ENCODE measurements at regions not wholly inside any gene's neighbourhood (a gene's known extent, or its start where the extent isn't known, plus 50 kb on each side); places are given as distances from the start of the nearest gene placed in this dataset.

DNA sequence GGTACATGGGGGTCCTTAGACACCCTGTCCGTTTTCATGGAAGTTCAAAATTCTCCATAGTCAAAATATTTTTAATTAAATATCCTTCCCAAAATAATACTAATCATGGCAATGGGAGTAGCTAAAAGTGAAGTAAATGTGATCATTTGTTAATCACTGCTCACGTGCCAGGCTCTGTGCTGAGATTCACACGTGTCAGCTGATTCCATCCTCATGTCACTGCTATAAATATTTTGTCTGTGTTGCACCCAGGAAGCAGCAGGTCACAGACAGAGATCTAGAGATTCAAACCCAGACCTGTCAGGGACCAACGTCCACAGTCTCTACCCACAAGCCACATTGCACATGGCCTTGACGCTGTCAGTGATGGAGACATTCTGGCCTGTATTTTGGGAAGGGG lies 74.3 kb downstream of the KLHDC7A start:
- H4K20me1 ChIP-seq (replicated peaks; ENCODE audit: insufficient read depth) = no peaks in the 10 kb centered on the region
- Mint-ChIP-seq H3K9me3 (no peaks in the 10 kb centered on the region; the same call in 2 of the 3 replicates), H3K4me1 (peaks cover 24% of the 10 kb centered on the region), H3K4me3 (no peak overlapping the region), H3K36me3 (ENCODE audit: low read depth) (no peaks in the 10 kb centered on the region), H3K27ac (no peak overlapping the region), H3K27me3 (ENCODE audit: insufficient read depth, low read depth, poor library complexity) (peaks cover 30% of the 10 kb centered on the region)
- no peak overlapping the region for H3K4me2 ChIP-seq
- no peaks in the 10 kb centered on the region; the same call in 1 of the 2 replicates for H3F3A ChIP-seq (replicated peaks; ENCODE audit: low read depth)
- H3K27ac ChIP-seq (ENCODE audit: low read depth) = no peak overlapping the region
- no peak overlapping the region for H3K4me3 ChIP-seq
- no peaks in the 10 kb centered on the region for H3K79me2 ChIP-seq (replicated peaks; ENCODE audit: insufficient read depth)
- no peak for DNase-seq (ENCODE audit: low spot score)
- peaks cover 6% of the 10 kb centered on the region for H3K27me3 ChIP-seq (ENCODE audit: insufficient read depth)
- H3K4me1 ChIP-seq (ENCODE audit: insufficient read depth) = peaks cover 17% of the 10 kb centered on the region
- no peak for TF ChIP-seq ZNF114 (CRISPR knock-in tag; IDR thresholded peaks at IDR 0.05)
- TF ChIP-seq, protein P1, sequence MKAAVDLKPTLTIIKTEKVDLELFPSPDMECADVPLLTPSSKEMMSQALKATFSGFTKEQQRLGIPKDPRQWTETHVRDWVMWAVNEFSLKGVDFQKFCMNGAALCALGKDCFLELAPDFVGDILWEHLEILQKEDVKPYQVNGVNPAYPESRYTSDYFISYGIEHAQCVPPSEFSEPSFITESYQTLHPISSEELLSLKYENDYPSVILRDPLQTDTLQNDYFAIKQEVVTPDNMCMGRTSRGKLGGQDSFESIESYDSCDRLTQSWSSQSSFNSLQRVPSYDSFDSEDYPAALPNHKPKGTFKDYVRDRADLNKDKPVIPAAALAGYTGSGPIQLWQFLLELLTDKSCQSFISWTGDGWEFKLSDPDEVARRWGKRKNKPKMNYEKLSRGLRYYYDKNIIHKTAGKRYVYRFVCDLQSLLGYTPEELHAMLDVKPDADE (IDR thresholded peaks at IDR 0.05) = no peak
- no peak for TF ChIP-seq CREB1 (CRISPR knock-in tag; IDR thresholded peaks at IDR 0.05; ENCODE audit: low read depth)
- no peak for TF ChIP-seq REST (IDR thresholded peaks at IDR 0.05; ENCODE audit: unreplicated experiment)
- TF ChIP-seq, protein P2, sequence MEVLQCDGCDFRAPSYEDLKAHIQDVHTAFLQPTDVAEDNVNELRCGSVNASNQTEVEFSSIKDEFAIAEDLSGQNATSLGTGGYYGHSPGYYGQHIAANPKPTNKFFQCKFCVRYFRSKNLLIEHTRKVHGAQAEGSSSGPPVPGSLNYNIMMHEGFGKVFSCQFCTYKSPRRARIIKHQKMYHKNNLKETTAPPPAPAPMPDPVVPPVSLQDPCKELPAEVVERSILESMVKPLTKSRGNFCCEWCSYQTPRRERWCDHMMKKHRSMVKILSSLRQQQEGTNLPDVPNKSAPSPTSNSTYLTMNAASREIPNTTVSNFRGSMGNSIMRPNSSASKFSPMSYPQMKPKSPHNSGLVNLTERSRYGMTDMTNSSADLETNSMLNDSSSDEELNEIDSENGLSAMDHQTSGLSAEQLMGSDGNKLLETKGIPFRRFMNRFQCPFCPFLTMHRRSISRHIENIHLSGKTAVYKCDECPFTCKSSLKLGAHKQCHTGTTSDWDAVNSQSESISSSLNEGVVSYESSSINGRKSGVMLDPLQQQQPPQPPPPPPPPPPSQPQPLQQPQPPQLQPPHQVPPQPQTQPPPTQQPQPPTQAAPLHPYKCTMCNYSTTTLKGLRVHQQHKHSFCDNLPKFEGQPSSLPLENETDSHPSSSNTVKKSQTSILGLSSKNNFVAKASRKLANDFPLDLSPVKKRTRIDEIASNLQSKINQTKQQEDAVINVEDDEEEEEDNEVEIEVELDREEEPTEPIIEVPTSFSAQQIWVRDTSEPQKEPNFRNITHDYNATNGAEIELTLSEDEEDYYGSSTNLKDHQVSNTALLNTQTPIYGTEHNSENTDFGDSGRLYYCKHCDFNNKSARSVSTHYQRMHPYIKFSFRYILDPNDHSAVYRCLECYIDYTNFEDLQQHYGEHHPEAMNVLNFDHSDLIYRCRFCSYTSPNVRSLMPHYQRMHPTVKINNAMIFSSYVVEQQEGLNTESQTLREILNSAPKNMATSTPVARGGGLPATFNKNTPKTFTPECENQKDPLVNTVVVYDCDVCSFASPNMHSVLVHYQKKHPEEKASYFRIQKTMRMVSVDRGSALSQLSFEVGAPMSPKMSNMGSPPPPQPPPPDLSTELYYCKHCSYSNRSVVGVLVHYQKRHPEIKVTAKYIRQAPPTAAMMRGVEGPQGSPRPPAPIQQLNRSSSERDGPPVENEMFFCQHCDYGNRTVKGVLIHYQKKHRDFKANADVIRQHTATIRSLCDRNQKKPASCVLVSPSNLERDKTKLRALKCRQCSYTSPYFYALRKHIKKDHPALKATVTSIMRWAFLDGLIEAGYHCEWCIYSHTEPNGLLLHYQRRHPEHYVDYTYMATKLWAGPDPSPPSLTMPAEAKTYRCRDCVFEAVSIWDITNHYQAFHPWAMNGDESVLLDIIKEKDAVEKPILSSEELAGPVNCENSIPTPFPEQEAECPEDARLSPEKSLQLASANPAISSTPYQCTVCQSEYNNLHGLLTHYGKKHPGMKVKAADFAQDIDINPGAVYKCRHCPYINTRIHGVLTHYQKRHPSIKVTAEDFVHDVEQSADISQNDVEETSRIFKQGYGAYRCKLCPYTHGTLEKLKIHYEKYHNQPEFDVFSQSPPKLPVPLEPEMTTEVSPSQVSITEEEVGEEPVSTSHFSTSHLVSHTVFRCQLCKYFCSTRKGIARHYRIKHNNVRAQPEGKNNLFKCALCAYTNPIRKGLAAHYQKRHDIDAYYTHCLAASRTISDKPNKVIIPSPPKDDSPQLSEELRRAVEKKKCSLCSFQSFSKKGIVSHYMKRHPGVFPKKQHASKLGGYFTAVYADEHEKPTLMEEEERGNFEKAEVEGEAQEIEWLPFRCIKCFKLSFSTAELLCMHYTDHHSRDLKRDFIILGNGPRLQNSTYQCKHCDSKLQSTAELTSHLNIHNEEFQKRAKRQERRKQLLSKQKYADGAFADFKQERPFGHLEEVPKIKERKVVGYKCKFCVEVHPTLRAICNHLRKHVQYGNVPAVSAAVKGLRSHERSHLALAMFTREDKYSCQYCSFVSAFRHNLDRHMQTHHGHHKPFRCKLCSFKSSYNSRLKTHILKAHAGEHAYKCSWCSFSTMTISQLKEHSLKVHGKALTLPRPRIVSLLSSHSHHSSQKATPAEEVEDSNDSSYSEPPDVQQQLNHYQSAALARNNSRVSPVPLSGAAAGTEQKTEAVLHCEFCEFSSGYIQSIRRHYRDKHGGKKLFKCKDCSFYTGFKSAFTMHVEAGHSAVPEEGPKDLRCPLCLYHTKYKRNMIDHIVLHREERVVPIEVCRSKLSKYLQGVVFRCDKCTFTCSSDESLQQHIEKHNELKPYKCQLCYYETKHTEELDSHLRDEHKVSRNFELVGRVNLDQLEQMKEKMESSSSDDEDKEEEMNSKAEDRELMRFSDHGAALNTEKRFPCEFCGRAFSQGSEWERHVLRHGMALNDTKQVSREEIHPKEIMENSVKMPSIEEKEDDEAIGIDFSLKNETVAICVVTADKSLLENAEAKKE (CRISPR knock-in tag; IDR thresholded peaks at IDR 0.05) = no peak
- no peak for TF ChIP-seq STAT1 (IDR thresholded peaks at IDR 0.05; ENCODE audit: unreplicated experiment)
- no peak for TF ChIP-seq JUNB (IDR thresholded peaks at IDR 0.05; ENCODE audit: unreplicated experiment)
- no peak for TF ChIP-seq NANOG (IDR thresholded peaks at IDR 0.05; ENCODE audit: borderline replicate concordance)
- TF ChIP-seq, protein P3, sequence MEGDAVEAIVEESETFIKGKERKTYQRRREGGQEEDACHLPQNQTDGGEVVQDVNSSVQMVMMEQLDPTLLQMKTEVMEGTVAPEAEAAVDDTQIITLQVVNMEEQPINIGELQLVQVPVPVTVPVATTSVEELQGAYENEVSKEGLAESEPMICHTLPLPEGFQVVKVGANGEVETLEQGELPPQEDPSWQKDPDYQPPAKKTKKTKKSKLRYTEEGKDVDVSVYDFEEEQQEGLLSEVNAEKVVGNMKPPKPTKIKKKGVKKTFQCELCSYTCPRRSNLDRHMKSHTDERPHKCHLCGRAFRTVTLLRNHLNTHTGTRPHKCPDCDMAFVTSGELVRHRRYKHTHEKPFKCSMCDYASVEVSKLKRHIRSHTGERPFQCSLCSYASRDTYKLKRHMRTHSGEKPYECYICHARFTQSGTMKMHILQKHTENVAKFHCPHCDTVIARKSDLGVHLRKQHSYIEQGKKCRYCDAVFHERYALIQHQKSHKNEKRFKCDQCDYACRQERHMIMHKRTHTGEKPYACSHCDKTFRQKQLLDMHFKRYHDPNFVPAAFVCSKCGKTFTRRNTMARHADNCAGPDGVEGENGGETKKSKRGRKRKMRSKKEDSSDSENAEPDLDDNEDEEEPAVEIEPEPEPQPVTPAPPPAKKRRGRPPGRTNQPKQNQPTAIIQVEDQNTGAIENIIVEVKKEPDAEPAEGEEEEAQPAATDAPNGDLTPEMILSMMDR (conservative IDR thresholded peaks at IDR 0.05; ENCODE audit: low read depth in 2 of 2) = no peak
- TF ChIP-seq ZNF331 (CRISPR knock-in tag; IDR thresholded peaks at IDR 0.05; ENCODE audit: low read depth) = no peak
- no peak overlapping the region for H2AFZ ChIP-seq
- no peaks in the 10 kb centered on the region for H3K9me2 ChIP-seq (ENCODE audit: insufficient read depth)
- H3K36me3 ChIP-seq (ENCODE audit: insufficient read depth) = no peaks in the 10 kb centered on the region
- ATAC-seq = no peak
